GM18502 (cell line): ENCODE measurements at regions not wholly inside any gene's neighbourhood (a gene's known extent, or its start where the extent isn't known, plus 50 kb on each side); places are given as distances from the start of the nearest gene placed in this dataset.

Source experiments
- ATAC-seq: cut with Tn5 transposase; IDR thresholded peaks from one replicate; pipeline ENCODE4 v1.9.1; 2021; ENCODE audit warnings: mild to moderate bottlenecking; ENCODE audit not compliant: unreplicated experiment, poor library complexity

DNA sequence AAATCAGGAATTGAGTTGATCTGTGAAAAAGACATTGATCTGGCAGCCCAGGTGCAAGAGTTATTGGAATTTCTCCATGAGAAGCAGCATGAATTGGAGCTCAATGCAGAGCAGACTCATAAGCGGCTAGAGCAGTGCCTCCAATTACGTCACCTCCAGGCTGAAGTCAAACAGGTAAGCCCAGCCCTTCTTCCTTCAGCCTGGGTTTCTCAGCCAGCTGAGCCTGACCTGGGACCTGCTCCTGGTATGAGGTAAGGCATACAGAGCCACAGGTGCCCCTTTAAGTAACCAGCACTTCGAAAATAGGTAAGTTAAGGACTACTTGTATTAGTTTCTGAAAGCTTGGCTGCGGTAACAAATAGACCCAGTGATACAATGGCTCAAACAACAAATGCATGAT is 307.4 kb upstream of the UMPS start:
- no peak for ATAC-seq

DNA sequence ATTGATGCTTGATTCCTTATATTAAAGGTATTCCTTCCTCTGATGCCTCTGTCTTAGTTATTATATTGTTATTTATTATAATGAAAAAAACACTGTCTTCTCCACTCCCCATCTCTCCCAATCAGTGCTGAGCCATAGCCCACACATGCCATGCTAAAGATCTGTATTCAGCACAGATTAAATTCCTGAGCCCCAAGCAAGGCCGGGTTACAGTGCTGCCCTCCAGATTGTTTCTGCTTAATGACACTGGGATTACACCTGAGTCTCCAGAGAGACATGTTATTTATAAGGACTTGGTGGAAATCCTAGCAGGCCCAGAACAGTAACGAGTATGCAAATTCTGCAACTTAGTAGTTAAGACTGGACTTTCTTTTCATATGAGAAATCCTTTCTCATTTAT is 305.9 kb upstream of the UMPS start:
- no peak for ATAC-seq

DNA sequence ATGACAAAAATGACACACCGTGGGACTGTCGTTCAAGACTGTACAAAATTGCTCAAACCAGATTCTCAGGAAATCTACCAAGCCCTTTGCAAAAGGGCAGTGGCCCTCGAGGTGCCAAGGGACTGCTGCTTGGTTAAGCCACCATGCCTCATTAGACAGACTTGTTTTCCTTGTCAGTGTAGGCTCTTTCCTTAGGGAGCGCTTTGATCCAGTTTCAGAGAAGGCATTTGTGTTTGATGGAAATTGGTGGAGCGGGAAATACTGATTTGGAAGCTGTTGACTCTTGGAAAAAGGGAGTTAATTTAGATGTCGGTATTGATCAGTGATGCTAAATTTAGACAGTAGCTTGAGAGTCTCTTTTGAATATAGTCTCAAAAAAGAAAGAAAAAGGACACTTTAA is 304.3 kb upstream of the UMPS start:
- ATAC-seq: no peak

DNA sequence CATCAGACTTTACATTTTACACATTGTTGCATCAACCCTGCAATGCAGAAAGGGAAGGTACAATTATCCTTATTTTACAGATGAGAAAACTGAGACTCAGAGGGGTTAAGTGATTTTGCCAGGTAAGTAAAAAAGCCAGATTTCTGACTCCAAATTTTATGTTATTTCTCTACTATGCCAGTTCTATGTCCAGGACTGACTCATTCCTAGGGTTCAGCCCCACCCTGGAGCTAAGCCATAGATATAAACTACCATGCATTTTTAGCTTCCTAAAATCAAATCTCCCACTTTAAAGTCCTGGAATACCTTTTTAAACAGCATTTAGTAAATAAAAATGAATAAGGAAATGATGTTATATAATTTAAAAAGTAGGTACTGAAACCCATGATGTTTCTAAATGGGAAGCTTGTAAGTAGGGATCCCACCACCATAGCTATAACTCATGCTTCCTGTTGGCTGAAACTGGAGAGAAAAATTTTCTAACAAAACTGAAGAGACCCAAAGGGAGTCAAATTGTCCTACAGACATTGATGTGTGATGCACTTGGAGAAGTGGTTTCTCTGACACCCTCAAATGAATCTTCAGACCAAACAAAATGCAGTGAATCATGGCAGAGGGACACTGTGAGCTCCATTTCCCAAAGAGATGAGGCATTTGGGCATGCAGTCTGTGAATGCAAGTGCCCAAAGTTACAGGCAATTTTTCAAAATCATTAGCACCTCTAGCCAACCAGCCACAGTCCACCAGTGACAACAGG is 301.7 kb upstream of the UMPS start:
- no peak for ATAC-seq

DNA sequence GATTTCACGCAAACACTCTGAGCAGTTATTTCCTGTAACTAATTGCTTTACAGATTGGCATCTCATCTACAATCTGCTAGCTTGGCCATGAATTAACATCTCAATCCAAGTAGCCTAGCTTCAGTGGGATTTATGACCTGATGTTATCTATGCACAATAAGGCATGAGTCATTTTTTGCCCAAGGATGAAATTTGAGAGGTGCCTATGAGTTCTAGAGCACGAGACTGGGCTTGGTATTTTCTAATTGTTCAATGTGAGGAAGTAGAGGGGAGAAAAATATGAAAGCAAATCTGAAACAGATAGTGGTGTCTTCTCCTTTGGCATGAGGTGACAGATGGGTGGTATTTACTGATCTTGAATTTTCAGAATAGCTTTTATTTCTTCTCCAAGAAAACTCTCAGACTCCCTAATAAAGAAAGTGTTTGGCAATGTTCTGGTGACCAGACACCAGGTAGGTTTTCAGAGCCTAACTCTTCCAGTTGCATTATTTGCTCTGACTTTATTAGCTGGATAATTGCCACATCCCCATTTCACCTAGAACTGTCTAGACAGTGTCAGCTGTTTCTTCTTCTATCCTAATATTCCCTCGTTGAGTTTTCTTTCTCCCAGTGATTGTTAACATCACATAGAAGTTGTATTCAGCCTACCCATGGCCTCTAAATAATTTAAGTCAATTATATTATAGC is 301.0 kb upstream of the UMPS start:
- no peak for ATAC-seq

DNA sequence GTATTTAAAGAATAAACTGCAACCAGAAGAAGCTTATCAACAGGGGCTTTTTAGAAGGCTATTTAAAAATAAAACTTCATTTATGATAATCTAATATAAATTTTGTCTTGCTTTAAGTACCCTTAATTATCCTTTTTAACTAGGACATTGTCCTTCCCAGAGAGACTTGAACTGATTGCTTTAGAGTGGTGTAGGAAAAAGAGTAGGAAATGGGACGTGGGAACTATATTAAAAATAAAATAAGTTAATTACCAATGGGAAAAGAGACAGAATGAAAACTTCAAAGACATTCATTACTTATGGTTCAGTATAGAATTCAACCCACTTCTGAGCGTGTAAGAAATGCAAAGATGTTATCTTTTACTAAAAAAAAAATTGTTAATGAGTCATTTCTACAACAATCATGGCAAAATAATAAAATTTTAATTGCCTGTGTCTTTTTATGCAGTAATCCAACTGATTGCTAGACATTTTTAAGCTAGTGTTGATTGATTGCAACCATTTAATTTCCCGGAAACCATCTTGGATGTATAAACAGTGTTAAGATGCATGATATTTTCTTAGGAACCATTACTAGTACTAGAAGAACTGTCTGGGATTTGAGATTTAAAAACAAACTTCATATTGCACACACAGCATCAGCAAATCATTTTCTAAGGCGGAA is 298.8 kb upstream of the UMPS start:
- no peak for ATAC-seq

DNA sequence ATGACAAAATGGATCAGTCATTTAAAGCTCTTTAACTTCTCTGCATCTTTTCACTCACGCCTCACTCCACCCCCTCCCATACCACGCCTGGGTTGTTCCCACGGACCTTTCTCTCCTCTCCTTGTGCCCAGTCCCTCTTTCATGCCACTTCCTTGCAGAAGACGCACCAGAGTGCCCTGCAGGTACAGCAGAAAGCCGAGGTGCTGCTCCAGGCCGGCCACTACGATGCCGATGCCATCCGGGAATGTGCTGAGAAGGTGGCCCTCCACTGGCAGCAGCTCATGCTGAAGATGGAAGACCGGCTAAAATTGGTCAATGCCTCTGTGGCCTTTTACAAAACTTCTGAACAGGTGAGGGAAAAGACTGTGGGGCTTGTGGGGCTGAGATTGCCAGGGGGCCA is 296.1 kb upstream of the UMPS start:
- no peak for ATAC-seq

DNA sequence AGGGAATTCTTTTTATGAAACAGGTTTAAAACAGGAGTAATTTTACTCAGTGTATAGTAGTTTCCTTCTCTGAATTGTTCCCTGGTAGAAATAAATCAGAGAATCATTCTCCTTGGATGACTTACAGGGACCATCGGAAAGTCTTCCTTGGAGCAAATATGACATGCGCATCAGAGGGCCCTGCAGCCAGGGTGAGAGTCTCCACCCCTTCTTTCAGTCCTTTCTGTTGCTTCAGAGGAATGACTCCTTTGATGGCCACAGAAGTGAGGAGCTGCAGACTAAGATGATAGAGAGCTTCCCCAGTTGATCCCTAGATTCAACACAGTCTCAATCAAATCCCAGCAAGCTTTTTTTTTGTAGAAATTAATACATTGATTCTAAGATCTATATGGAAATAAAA is 294.8 kb upstream of the UMPS start:
- no peak for ATAC-seq

DNA sequence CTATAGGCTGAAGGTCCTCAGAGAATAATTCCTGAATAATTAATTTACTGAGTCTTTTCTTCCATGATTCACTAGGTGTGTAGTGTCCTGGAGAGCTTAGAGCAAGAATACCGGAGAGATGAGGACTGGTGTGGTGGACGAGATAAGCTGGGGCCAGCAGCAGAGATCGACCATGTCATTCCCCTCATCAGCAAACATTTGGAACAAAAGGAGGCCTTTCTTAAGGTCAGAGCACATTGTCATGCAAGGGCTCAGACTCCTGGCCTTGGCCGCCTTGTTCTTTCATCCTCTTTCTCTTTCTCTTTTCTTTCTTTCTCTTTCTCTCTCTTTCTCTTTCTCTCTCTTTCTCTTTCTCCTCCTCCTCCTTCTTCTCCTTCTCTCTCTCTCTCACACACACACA is 291.4 kb upstream of the UMPS start:
- ATAC-seq: no peak

DNA sequence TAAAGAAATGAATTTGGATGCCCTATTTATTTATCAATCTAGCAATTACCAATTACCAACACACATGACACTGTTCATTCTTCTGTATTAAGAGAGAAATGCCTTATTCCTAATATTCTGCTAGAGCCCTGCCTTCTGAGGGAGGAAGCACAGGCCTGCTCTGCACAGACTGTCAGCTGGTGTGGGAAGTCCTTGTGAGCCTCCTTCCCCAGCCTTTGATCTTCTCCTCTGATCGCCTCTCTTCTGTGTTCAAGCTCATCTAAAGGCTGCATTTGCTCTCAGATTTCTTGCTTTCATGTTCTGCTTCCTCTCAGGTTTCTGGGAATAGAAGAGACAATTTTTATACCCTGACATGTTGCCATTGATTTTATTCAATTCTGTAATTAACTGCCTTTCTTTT is 290.6 kb upstream of the UMPS start:
- no peak for ATAC-seq

DNA sequence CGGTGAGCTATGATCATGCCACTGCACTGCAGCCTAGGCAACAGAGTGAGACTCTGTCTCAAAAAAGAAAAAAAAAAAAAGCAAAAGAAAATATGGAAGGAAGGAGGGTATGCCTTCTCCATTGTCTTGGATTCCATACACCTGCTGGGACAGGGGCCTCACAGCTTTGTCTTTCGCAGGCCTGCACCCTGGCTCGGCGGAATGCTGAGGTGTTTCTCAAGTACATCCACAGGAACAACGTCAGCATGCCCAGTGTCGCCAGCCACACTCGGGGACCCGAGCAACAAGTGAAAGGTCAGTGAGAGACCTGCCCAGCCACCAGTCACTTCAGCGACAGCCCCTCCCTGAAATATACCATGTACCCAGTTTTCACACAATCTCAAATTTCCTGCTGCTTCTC is 288.5 kb upstream of the UMPS start:
- no peak for ATAC-seq

DNA sequence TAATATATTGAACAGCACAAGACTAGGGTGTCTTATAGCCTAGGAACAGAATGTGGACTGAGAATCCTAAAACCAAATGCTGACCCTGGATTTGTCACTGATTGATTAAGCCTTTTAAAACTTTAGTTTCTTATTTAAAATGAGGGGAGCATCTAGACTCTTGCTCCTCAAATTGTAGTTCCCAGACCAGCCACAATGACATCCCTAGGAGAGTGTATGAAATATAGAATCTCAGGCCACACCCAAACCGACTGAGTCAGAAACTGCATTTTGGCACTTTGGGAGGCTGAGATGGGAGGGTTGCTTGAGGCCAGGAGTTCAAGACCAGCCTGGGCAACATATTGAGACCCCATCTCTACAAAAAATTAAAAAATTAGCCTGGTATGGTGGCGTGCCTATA is 287.8 kb upstream of the UMPS start:
- ATAC-seq: no peak

DNA sequence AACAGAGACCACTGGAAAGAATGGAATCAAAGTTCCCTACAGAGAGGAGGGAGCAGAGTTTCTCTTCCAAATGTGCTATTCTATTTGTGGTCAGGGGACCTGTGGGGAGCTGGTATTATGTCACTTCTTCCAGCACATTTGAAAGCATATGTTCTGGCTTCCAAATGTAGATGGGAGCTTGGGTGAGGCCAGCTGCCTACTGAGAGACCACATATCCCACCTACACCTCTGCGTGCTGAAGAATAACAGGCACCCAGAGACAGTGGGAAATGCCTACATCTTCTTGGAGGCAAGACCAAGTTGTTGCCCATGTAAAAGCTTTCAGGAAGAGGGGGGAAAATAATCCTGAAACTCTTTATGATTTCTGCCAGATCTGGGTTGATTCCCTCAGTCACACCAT is 286.8 kb upstream of the UMPS start:
- ATAC-seq: no peak

DNA sequence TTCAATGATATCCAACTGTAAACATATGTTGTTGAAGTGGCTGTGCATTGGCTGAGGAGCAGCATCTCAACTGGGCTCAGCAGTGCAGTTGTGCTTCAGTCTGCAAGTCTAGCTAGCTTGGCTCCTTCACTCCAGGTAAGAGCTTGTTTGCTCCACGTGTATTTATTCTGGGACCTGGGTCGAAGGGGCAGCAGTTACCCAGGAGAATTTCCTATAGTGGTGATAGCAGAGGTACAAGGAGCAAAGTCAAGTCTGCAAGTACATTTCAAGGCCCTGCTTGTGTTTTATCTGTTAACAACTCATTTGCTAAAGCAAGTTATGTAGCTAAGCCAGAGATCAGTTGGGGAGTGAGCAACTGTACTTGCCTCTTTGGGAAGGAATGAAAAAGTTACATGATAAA is 286.2 kb upstream of the UMPS start:
- ATAC-seq: no peak

DNA sequence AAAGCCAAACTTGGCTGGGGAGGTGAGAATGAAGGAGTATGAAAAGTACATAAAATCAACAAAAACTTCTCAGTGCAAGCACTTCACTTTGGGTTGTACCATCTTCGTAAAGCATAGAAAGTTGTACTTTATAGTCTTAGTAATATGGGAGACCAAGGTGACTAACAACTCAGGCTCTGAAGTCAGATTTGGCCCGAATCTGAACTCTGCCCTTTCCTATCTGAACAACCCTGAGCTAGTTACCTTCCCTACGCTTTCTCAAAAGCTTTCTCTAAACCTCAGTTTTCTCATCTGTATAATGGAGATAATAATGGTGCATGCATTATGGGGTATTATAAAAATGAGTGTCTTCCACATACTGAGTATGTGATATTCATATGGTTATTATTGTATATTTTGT is 285.4 kb upstream of the UMPS start:
- ATAC-seq: no peak

DNA sequence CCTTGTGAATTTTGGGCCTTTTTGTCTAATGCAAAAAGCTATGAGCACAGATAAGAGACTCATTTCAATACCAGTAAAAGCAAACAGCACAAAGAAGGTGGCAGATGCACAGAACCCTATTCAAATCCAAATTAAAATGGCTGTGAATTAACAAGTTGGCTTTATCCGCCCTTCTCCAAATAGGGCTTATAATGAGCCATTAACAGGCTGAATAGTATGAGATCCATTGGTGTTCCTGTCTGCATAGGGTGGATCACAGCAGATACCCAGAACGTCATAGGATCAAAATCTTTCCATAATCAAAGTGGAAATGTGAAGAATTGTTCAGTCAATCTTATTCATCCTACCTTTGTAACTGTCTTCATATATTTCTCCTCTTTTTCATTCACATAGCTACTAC is 282.4 kb upstream of the UMPS start:
- no peak for ATAC-seq

DNA sequence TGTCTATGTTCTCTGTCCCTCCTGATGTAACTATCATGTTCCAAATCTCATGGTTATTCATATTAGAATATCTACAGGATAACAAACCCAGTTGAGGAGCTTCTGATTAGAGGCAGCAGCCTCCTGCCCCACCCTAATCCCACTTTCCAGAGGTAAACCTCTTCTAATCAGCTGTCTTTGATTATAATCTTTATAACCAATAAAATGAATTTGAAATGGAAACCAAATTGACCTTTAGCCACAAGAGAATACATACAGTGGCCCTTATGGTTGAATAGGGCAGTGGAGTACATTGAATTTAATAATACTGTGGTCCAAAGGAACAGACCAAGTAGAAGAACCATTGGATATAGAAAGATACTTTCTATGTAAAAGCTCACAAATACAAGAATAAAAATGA is 281.3 kb upstream of the UMPS start:
- ATAC-seq: no peak

DNA sequence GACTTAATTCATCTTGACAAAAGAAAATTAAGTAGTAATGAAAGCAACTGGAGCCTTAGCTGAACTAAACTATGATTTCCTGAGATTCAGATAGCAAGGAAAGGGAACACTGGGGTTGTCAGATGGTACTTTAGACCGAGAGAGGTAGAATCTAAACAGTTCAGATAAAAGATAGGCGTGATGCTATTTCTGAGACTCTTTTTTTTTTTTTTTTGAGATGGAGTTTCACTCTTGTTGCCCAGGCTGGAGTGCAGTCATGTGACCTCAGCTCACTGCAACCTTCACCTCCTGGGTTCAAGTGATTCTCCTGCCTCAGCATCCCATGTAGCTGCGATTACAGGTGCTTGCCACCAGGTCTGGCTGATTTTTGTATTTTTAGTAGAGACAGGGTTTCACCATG is 279.9 kb upstream of the UMPS start:
- no peak for ATAC-seq

DNA sequence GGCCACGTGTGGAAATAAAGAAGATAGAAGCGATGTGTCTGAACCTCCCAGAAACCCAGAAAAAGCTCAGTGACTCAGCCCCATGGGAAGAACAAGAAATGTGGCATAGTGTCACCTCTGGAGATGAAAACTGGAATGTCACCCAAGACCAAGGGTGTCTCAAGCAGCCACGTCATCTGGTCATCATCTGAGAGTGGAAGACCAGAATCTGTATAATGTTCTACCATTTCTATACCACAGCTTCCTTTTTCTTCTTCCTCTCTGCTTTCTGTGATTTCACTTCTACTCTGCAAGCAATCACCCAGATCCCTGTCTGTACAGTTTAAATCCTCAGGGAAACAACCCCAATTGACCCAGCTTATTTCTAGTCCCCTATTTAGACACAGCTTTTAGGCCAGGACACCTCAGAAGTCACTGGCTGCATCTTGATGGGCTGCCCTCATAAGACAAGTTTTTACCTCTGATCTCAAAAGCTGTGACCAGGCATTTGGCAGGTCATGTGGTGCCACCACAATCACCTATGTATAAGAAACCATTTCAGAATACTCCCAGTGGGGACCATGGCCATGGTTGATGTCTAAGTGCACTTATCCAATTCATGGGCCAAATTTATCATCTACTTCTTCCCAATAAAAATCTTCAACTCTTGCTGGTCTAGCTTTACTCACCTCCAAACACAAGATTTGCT is 278.5 kb upstream of the UMPS start:
- ATAC-seq: no peak

DNA sequence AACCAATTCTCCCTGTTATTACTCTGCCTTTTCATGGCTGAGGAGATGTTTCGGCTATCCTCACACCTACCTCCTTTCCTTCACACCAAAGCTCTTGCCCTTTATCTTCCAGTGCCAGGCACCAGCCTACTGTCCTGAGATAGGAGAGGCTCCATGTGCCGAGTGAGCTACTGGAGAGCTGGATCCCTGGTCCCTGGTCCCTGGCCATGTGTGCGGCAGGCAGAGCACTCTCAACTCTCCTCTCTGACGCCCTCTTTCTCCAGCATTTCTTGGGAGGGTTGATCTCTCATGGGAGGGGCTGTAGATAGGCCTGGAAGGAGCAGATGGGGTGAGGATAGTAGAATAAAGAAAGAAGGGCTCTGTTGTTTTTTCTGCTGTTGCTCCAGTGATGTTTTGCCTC is 277.1 kb upstream of the UMPS start:
- ATAC-seq: no peak

DNA sequence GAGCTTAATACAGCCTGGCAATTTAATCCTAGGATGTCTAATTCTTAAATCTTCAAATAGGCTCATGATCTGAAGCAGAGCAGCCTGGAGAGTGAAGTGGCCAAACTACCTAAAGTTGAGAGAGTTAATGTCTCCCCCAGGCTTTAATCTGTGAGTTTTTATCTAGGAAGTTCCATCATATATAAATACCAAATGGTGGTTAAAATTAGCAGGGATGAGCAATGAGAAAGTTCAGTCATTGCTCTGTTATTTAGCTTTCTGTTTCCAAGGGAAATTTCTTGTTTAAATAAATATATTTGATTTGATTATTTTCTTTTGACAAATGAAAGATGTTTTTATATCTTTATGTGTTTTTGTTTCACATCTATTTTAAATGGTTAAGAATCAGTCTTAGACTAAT is 274.4 kb upstream of the UMPS start:
- ATAC-seq: no peak
